ENCODE measurements at regions not wholly inside any gene's neighbourhood (a gene's known extent, or its start where the extent isn't known, plus 50 kb on each side); places are given as distances from the start of the nearest gene placed in this dataset.

GRCh38 chr2:38213619-38214167 lies 137.7 kb upstream of the CYP1B1 start:
- Mint-ChIP-seq H3K9me3 (ENCODE audit: unreplicated experiment) (no peaks in the 10 kb centered on the region), H3K4me3 (ENCODE audit: unreplicated experiment) (no peak overlapping the region), H3K27me3 (ENCODE audit: insufficient read depth, unreplicated experiment) (no peaks in the 10 kb centered on the region), H3K4me1 (ENCODE audit: low read depth, unreplicated experiment) (peaks cover 14% of the 10 kb centered on the region), H3K27ac (ENCODE audit: unreplicated experiment) (no peak overlapping the region), H3K36me3 (ENCODE audit: insufficient read depth, unreplicated experiment) (no peaks in the 10 kb centered on the region)
- ChIA-PET CTCF (no interaction called here), POLR2A (no interaction called here)
- intact Hi-C loops (cut with micrococcal nuclease; ENCODE audit: unreplicated experiment) = loop anchor here (5.0 kb wide), 1 partner anchor 59 kb away; no protein-coding TSS in a partner anchor
- Histone ChIP-seq H3K4me1 (peaks cover 10% of the 10 kb centered on the region), H3K9me3 (no peaks in the 10 kb centered on the region), H3K36me3 (ENCODE audit: control insufficient read depth, insufficient read depth, low read length) (no peaks in the 10 kb centered on the region), H3K4me3 (ENCODE audit: low read depth, low read length) (no peak overlapping the region), H3K27me3 (replicated peaks; ENCODE audit: control insufficient read depth, insufficient read depth, low read length) (no peaks in the 10 kb centered on the region)
- no peak for DNase-seq
- no TSS peak for BruUV-seq (replicated peaks)
- TF ChIP-seq, protein P1, sequence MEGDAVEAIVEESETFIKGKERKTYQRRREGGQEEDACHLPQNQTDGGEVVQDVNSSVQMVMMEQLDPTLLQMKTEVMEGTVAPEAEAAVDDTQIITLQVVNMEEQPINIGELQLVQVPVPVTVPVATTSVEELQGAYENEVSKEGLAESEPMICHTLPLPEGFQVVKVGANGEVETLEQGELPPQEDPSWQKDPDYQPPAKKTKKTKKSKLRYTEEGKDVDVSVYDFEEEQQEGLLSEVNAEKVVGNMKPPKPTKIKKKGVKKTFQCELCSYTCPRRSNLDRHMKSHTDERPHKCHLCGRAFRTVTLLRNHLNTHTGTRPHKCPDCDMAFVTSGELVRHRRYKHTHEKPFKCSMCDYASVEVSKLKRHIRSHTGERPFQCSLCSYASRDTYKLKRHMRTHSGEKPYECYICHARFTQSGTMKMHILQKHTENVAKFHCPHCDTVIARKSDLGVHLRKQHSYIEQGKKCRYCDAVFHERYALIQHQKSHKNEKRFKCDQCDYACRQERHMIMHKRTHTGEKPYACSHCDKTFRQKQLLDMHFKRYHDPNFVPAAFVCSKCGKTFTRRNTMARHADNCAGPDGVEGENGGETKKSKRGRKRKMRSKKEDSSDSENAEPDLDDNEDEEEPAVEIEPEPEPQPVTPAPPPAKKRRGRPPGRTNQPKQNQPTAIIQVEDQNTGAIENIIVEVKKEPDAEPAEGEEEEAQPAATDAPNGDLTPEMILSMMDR (IDR thresholded peaks at IDR 0.05; ENCODE audit: insufficient read depth in 1 of 2, low read depth in 1 of 2, low read length in 1 of 2, severe bottlenecking in 1 of 2, unreplicated experiment in 1 of 2) = no peak

- H3K4me1 ChIP-seq = peaks cover 10% of the 10 kb centered on the region
- no peaks in the 10 kb centered on the region for H3K27me3 ChIP-seq (replicated peaks; ENCODE audit: control insufficient read depth, insufficient read depth, low read length)
- Mint-ChIP-seq H3K36me3 (ENCODE audit: insufficient read depth, unreplicated experiment) (no peaks in the 10 kb centered on the region), H3K9me3 (ENCODE audit: unreplicated experiment) (no peaks in the 10 kb centered on the region), H3K4me3 (ENCODE audit: unreplicated experiment) (no peak overlapping the region), H3K27ac (ENCODE audit: unreplicated experiment) (no peak overlapping the region), H3K27me3 (ENCODE audit: insufficient read depth, unreplicated experiment) (no peaks in the 10 kb centered on the region), H3K4me1 (ENCODE audit: low read depth, unreplicated experiment) (peaks cover 14% of the 10 kb centered on the region)
- no peaks in the 10 kb centered on the region for H3K36me3 ChIP-seq (ENCODE audit: control insufficient read depth, insufficient read depth, low read length)
- DNase-seq = no peak
- no peak overlapping the region for H3K4me3 ChIP-seq (ENCODE audit: low read depth, low read length)
- CTCF ChIA-PET = no interaction called here
- H3K9me3 ChIP-seq = no peaks in the 10 kb centered on the region
- TF ChIP-seq, protein P1 (IDR thresholded peaks at IDR 0.05; ENCODE audit: insufficient read depth in 1 of 2, low read depth in 1 of 2, low read length in 1 of 2, severe bottlenecking in 1 of 2, unreplicated experiment in 1 of 2) = no peak
- no TSS peak for BruUV-seq (replicated peaks)
- POLR2A ChIA-PET = no interaction called here
- intact Hi-C loops (cut with micrococcal nuclease; ENCODE audit: unreplicated experiment) = loop anchor here (5.0 kb wide), 1 partner anchor 60 kb away; no protein-coding TSS in a partner anchor
These were observed 136.4 kb upstream of the CYP1B1 start for GRCh38 chr2:38212312-38212711.

GRCh38 chr2:38207168-38207567 lies 131.2 kb upstream of the CYP1B1 start:
- POLR2A ChIA-PET = no interaction called here
- no TSS peak for BruUV-seq (replicated peaks)

More at GRCh38 chr2:38207168-38207567, 131.2 kb upstream of the CYP1B1 start:
- Histone ChIP-seq H3K9me3 (no peaks in the 10 kb centered on the region), H3K27me3 (replicated peaks; ENCODE audit: control insufficient read depth, insufficient read depth, low read length) (no peaks in the 10 kb centered on the region), H3K4me1 (no peaks in the 10 kb centered on the region), H3K4me3 (ENCODE audit: low read depth, low read length) (no peak overlapping the region), H3K36me3 (ENCODE audit: control insufficient read depth, insufficient read depth, low read length) (no peaks in the 10 kb centered on the region)
- Mint-ChIP-seq H3K4me1 (ENCODE audit: low read depth, unreplicated experiment) (no peaks in the 10 kb centered on the region), H3K36me3 (ENCODE audit: insufficient read depth, unreplicated experiment) (no peaks in the 10 kb centered on the region), H3K27me3 (ENCODE audit: insufficient read depth, unreplicated experiment) (no peaks in the 10 kb centered on the region), H3K9me3 (ENCODE audit: unreplicated experiment) (no peaks in the 10 kb centered on the region), H3K4me3 (ENCODE audit: unreplicated experiment) (no peak overlapping the region), H3K27ac (ENCODE audit: unreplicated experiment) (no peak overlapping the region)
- TF ChIP-seq, protein P1 (IDR thresholded peaks at IDR 0.05; ENCODE audit: insufficient read depth in 1 of 2, low read depth in 1 of 2, low read length in 1 of 2, severe bottlenecking in 1 of 2, unreplicated experiment in 1 of 2) = no peak
- intact Hi-C loops (cut with micrococcal nuclease; ENCODE audit: unreplicated experiment) = no loop called here
- no peak for DNase-seq
- CTCF ChIA-PET = no interaction called here
